H1 (cell line): ENCODE measurements at regions not wholly inside any gene's neighbourhood (a gene's known extent, or its start where the extent isn't known, plus 50 kb on each side); places are given as distances from the start of the nearest gene placed in this dataset.

ENCODE experiments used
- ATF2 ChIP-seq: IDR thresholded peaks from 2 replicates; pipeline ENCODE4 v1.6.1; 2012; ENCODE audit warnings: low read length, inconsistent platforms
- HDAC6 ChIP-seq: IDR thresholded peaks from one replicate; pipeline ENCODE4 v1.7.1; 2012; ENCODE audit warnings: low read depth, mild to moderate bottlenecking, inconsistent platforms, low read length, moderate library complexity
- KDM4A ChIP-seq: IDR thresholded peaks from one replicate; pipeline ENCODE4 v1.7.1; 2012; ENCODE audit warnings: low read depth, mild to moderate bottlenecking, moderate library complexity, low read length, inconsistent platforms; ENCODE audit not compliant: severe bottlenecking
- POLR2A ChIP-seq, 2 experiments: IDR thresholded peaks; 1 replicate in 1 of 2; 2 replicates in 1 of 2; pipeline ENCODE4 v1.6.1; 2011; ENCODE audit warnings: low read depth in 2 of 2, low read length in 2 of 2, mild to moderate bottlenecking in 2 of 2; ENCODE audit errors: control extremely low read depth in 1 of 2
- RAD21 ChIP-seq, 2 experiments: IDR thresholded peaks in 1 of 2; conservative IDR thresholded peaks in 1 of 2; 2 replicates each; pipeline ENCODE4 v1.6.1; 2011; ENCODE audit warnings: low read depth in 2 of 2, low read length in 2 of 2, improper control_type of control experiment in 1 of 2, inconsistent platforms in 1 of 2, mild to moderate bottlenecking in 1 of 2, moderate library complexity in 1 of 2
- SUZ12 ChIP-seq: fragments of 200-600 bp; sonication (generic); IDR thresholded peaks from 2 replicates; pipeline ENCODE4 v1.6.1; 2012; ENCODE audit warnings: mild to moderate bottlenecking, inconsistent platforms, low read length, moderate library complexity, mixed read lengths
- USF2 ChIP-seq: IDR thresholded peaks from 2 replicates; pipeline ENCODE4 v1.6.1; 2011; ENCODE audit warnings: low read length, improper control_type of control experiment
- YY1 ChIP-seq: IDR thresholded peaks from 2 replicates; pipeline ENCODE4 v1.6.1; 2011; ENCODE audit warnings: low read depth, mild to moderate bottlenecking, low read length

GRCh38 chr2:82342356-82342755 lies 2037.8 kb upstream of the LRRTM1 start (continued):
- TF ChIP-seq ATF2 (no peak), RAD21 (IDR thresholded peaks at IDR 0.05 in 1 of 2, conservative IDR thresholded peaks at IDR 0.05 in 1 of 2; ENCODE audit: low read depth in 2 of 2, low read length in 2 of 2) (no peak), SUZ12 (no peak), USF2 (no peak), YY1 (no peak), HDAC6 (no peak), POLR2A (IDR thresholded peaks at IDR 0.05; ENCODE audit: control extremely low read depth in 1 of 2, low read depth in 2 of 2, low read length in 2 of 2) (no peak), KDM4A (no peak)
